K562 (cell line): ENCODE measurements at regions not wholly inside any gene's neighbourhood (a gene's known extent, or its start where the extent isn't known, plus 50 kb on each side); places are given as distances from the start of the nearest gene placed in this dataset.

Experiments used
- ATAC-seq: fragments of 200-7000 bp; cut with Tn5 transposase; 3 replicates; pipeline ENCODE4 v1.9.1; 2020; ENCODE audit warnings: moderate library complexity
- BruUV-seq: library from RNA; stranded (reverse); fragments of 400-500 nt; replicated peaks from 2 replicates; lab custom pipeline; 2021; lab: Mats Ljungman, UMichigan
- CTCF ChIA-PET: fragments of 300-600 bp; formaldehyde crosslinking; extraction: SDS; loops from one replicate; lab custom pipeline; 2021; ENCODE audit warnings: low intra/inter-chr PET ratio; lab: Yijun Ruan, JAX
- POLR2A ChIA-PET: fragments of 300-600, 350-650 bp; sonication (Branson Sonifier 250); formaldehyde crosslinking; extraction: SDS; loops from one replicate; lab custom pipeline; 2021; ENCODE audit warnings: antibody characterized with exemption, inconsistent platforms; lab: Yijun Ruan, JAX
- DNase-seq, 4 experiments: peaks; one replicate each; pipeline versions ENCODE4 v3.0.0 to v3.0.0-alpha.2; 2011 to 2018; ENCODE audit warnings: low spot score in 3 of 4, mixed read lengths in 3 of 4; ENCODE audit errors: extremely low read depth in 1 of 4
- FAIRE-seq: peaks from 2 replicates; lab custom pipeline; 2011; peaks lifted over from hg19 to GRCh38; lab: Jason Lieb, UNC
- H2AFZ ChIP-seq: 2 replicates; pipeline ENCODE4 v1.6.0; 2011; ENCODE audit warnings: low read depth, low read length, control low read depth, inconsistent platforms
- H3K27ac ChIP-seq: fragments of 200-600 bp; 3 replicates; pipeline ENCODE4 v1.8.0; 2011; ENCODE audit warnings: low read depth, mild to moderate bottlenecking, control low read depth, inconsistent platforms, low read length, moderate library complexity, mixed read lengths; ENCODE audit errors: extremely low read depth
- H3K27me3 ChIP-seq, 2 experiments: fragments of 300-600 bp in 1 of 2; 2 replicates in 1 of 2; 3 replicates in 1 of 2; pipeline versions ENCODE4 v1.6.0 to v1.8.0; 2011; ENCODE audit warnings: inconsistent platforms in 2 of 2, low read length in 2 of 2, mild to moderate bottlenecking in 1 of 2, mixed read lengths in 1 of 2, moderate library complexity in 1 of 2; ENCODE audit not compliant: control insufficient read depth in 2 of 2, insufficient read depth in 2 of 2
- H3K36me3 ChIP-seq: fragments of 300-600 bp; 3 replicates; pipeline ENCODE4 v1.8.0; 2011; ENCODE audit warnings: mild to moderate bottlenecking, low read length, inconsistent platforms; ENCODE audit not compliant: control insufficient read depth, insufficient read depth
- H3K4me1 ChIP-seq, 2 experiments: fragments of 200-600 bp in 1 of 2; replicated peaks in 1 of 2; 2 replicates in 1 of 2; 3 replicates in 1 of 2; pipeline versions ENCODE4 v1.5.1 to v1.8.0; 2011; ENCODE audit warnings: inconsistent platforms in 2 of 2, low read length in 2 of 2, mild to moderate bottlenecking in 1 of 2, mixed read lengths in 1 of 2, moderate library complexity in 1 of 2; ENCODE audit not compliant: control insufficient read depth in 2 of 2, insufficient read depth in 2 of 2
- H3K4me2 ChIP-seq: 2 replicates; pipeline ENCODE4 v1.6.1; 2011; ENCODE audit warnings: low read length, control low read depth, inconsistent platforms, mixed read lengths; ENCODE audit not compliant: insufficient read depth
- H3K4me3 ChIP-seq: fragments of 200-600 bp; sonication (generic), shearing (Covaris generic); 2 replicates; pipeline ENCODE4 v1.5.1; 2016; ENCODE audit warnings: control low read depth, inconsistent platforms
- H3K79me2 ChIP-seq: fragments of 200-600 bp; 3 replicates; pipeline ENCODE4 v1.8.0; 2011; ENCODE audit warnings: low read length, inconsistent platforms; ENCODE audit not compliant: control insufficient read depth, insufficient read depth
- H3K9ac ChIP-seq, 2 experiments: 2 replicates each; pipeline versions ENCODE4 v1.6.0 to v1.6.1; 2011; ENCODE audit warnings: low read depth in 2 of 2, low read length in 2 of 2, control low read depth in 1 of 2, inconsistent platforms in 1 of 2, mild to moderate bottlenecking in 1 of 2, mixed read lengths in 1 of 2; ENCODE audit not compliant: insufficient read depth in 1 of 2
- H3K9me1 ChIP-seq: one replicate; pipeline ENCODE4 v1.6.0; 2011; ENCODE audit warnings: inconsistent platforms, mild to moderate bottlenecking, low read length, moderate library complexity; ENCODE audit not compliant: control insufficient read depth, insufficient read depth
- H3K9me3 ChIP-seq: replicated peaks from 2 replicates; pipeline ENCODE4 v1.5.1; 2011; ENCODE audit warnings: low read depth, low read length, inconsistent platforms; ENCODE audit not compliant: control insufficient read depth, insufficient read depth
- H4K20me1 ChIP-seq: replicated peaks from 2 replicates; pipeline ENCODE4 v1.6.1; 2011; ENCODE audit warnings: low read length, inconsistent platforms, mixed read lengths; ENCODE audit not compliant: control insufficient read depth, insufficient read depth
- ATF3 ChIP-seq, 2 experiments: fragments of 450-650 bp in 1 of 2; sonication (generic) in 1 of 2; formaldehyde crosslinking in 1 of 2; IDR thresholded peaks in 1 of 2; conservative IDR thresholded peaks in 1 of 2; 2 replicates each; pipeline versions ENCODE4 v1.6.1 to v1.8.1; 2016 to 2023; ENCODE audit warnings: mild to moderate bottlenecking in 2 of 2, moderate library complexity in 2 of 2, inconsistent platforms in 1 of 2, missing genetic modification reagents in 1 of 2
- CBX1 ChIP-seq: sonication (generic); IDR thresholded peaks from 2 replicates; pipeline ENCODE4 v1.6.1; 2016; ENCODE audit warnings: antibody characterized with exemption, low read depth, mild to moderate bottlenecking
- CEBPG ChIP-seq, 3 experiments: fragments of 200-800 bp in 1 of 3; sonication (Bioruptor generic) in 1 of 3; sonication (generic) in 1 of 3; formaldehyde crosslinking in 1 of 3; IDR thresholded peaks in 2 of 3; conservative IDR thresholded peaks in 1 of 3; 2 replicates each; pipeline versions ENCODE4 v1.6.1 to v1.8.0; 2016 to 2022; ENCODE audit warnings: missing compliant biosample characterization in 2 of 3, missing genetic modification characterization in 2 of 3, mild to moderate bottlenecking in 1 of 3, missing genetic modification reagents in 1 of 3
- DLX4 ChIP-seq: fragments of 250-450 bp; sonication (Bioruptor Pico); IDR thresholded peaks from 2 replicates; pipeline ENCODE4 v1.6.1; 2021; ENCODE audit warnings: mild to moderate bottlenecking
- GTF2A2 ChIP-seq: IDR thresholded peaks from 2 replicates; pipeline ENCODE4 v1.6.1; 2016; ENCODE audit warnings: mild to moderate bottlenecking, missing genetic modification characterization, missing compliant biosample characterization
- HDAC1 ChIP-seq, 2 experiments: fragments of 450-650 bp; IDR thresholded peaks; 2 replicates each; pipeline ENCODE4 v1.6.1; 2016 to 2017; ENCODE audit warnings: inconsistent platforms in 1 of 2, mild to moderate bottlenecking in 1 of 2, moderate library complexity in 1 of 2
- HEY1 ChIP-seq: fragments of 250-450 bp; sonication (Bioruptor Pico); IDR thresholded peaks from 2 replicates; pipeline ENCODE4 v1.5.0; 2020; ENCODE audit warnings: mild to moderate bottlenecking, moderate library complexity, borderline replicate concordance
- PHB2 ChIP-seq: fragments of 450-650 bp; IDR thresholded peaks from 2 replicates; pipeline ENCODE4 v1.6.1; 2017; ENCODE audit warnings: low read depth
- PTBP1 ChIP-seq: fragments of 200-400 bp; formaldehyde crosslinking; IDR thresholded peaks from 2 replicates; pipeline ENCODE4 v1.6.1; 2017; ENCODE audit warnings: low read depth, low read length
- SIN3A ChIP-seq, 2 experiments: fragments of 150-350 bp in 1 of 2; IDR thresholded peaks; 2 replicates each; pipeline ENCODE4 v1.6.1; 2011 to 2016; ENCODE audit warnings: borderline replicate concordance in 2 of 2, low read depth in 2 of 2, low read length in 2 of 2, mild to moderate bottlenecking in 2 of 2, moderate library complexity in 2 of 2; ENCODE audit not compliant: control insufficient read depth in 1 of 2
- TRIM24 ChIP-seq, 2 experiments: fragments of 450-650 bp; IDR thresholded peaks; 2 replicates each; pipeline ENCODE4 v1.6.1; 2016
- ZNF232 ChIP-seq: sonication (generic); formaldehyde crosslinking; IDR thresholded peaks from 2 replicates; pipeline ENCODE4 v1.8.0; 2022; ENCODE audit warnings: mild to moderate bottlenecking, missing genetic modification reagents
- ZNF75A ChIP-seq: fragments of 450-650 bp; formaldehyde crosslinking; IDR thresholded peaks from 2 replicates; pipeline ENCODE4 v1.4.0; 2020; ENCODE audit warnings: mild to moderate bottlenecking
- WGBS: fragments of 100-300 bp; shearing (Covaris generic); methylation state at CpG from one replicate; pipeline ENCODE4 v1.1.6; 2016; ENCODE audit warnings: low coverage, mixed read lengths; ENCODE audit not compliant: insufficient coverage; ENCODE audit errors: missing lambda C conversion rate; 5-methylcytosine and 5-hydroxymethylcytosine counted together
- in situ Hi-C: fragments of 300-500 bp; cut with MboI; formaldehyde crosslinking; loops from 4 replicates; pipeline ENCODE4 v1.15.0; 2018; ENCODE audit warnings: inconsistent platforms, mixed read lengths
- intact Hi-C: fragments of 100-400 bp; cut with micrococcal nuclease; formaldehyde crosslinking; loops from 2 replicates; pipeline ENCODE4 v1.14.2; 2022

- WGBS: 70% methylated on average over 10 of the region's 10 CpGs
- peak; percentile 53 for ATAC-seq
- BruUV-seq: no TSS peak
Observed at GRCh38 chr6:14827354-14827753, 418.5 kb upstream of the JARID2 start.

More at GRCh38 chr6:14827354-14827753, 418.5 kb upstream of the JARID2 start:
- H2AFZ ChIP-seq: no peak overlapping the region
- intact Hi-C loops: no loop called here
- TF ChIP-seq CEBPG (CRISPR knock-in tag; IDR thresholded peaks at IDR 0.05) (peak; percentile 61; the same call in 1 of the 2 replicates), CEBPG (tag; conservative IDR thresholded peaks at IDR 0.05 in 1 of 2, IDR thresholded peaks at IDR 0.05 in 1 of 2) (peak; percentile 87 to 90), TRIM24 (IDR thresholded peaks at IDR 0.05) (peak in 1 of 2 experiments; percentile 24; a peak in 1 of 4 replicates), HDAC1 (IDR thresholded peaks at IDR 0.05) (no peak), SIN3A (IDR thresholded peaks at IDR 0.05; ENCODE audit: borderline replicate concordance in 2 of 2, control insufficient read depth in 1 of 2, low read depth in 2 of 2, low read length in 2 of 2) (no peak), HEY1 (CRISPR knock-in tag) (no peak), GTF2A2 (tag) (no peak), CBX1 (no peak), ZNF232 (CRISPR knock-in tag) (no peak), ZNF75A (no peak), PHB2 (no peak), PTBP1 (no peak), ATF3 (IDR thresholded peaks at IDR 0.05) (peak; percentile 73), ATF3 (CRISPR knock-in tag; conservative IDR thresholded peaks at IDR 0.05) (no peak), DLX4 (CRISPR knock-in tag) (no peak)
- H3K4me1 ChIP-seq: no peaks in the 10 kb centered on the region; a peak in 2 of 5 replicates
- no peaks in the 10 kb centered on the region for H3K27me3 ChIP-seq
- H3K79me2 ChIP-seq: no peaks in the 10 kb centered on the region
- H3K9ac ChIP-seq: no peak overlapping the region
- FAIRE-seq (no peak), DNase-seq (no peak)
- in situ Hi-C loops: no loop called here
- no peaks in the 10 kb centered on the region for H3K9me3 ChIP-seq
- H3K27ac ChIP-seq: no peak overlapping the region
- CTCF ChIA-PET: no interaction called here
- no peaks in the 10 kb centered on the region for H4K20me1 ChIP-seq
- no peak overlapping the region for H3K4me2 ChIP-seq
- H3K36me3 ChIP-seq: no peaks in the 10 kb centered on the region
- no peak overlapping the region for H3K4me3 ChIP-seq
- H3K9me1 ChIP-seq: no peaks in the 10 kb centered on the region
- POLR2A ChIA-PET: interaction anchor here (0.6 kb wide), 1 partner anchor 289 kb away, joined by 3 read pairs; no protein-coding TSS in a partner anchor
